ENCODE measurements at regions not wholly inside any gene's neighbourhood (a gene's known extent, or its start where the extent isn't known, plus 50 kb on each side); places are given as distances from the start of the nearest gene placed in this dataset.

DNA sequence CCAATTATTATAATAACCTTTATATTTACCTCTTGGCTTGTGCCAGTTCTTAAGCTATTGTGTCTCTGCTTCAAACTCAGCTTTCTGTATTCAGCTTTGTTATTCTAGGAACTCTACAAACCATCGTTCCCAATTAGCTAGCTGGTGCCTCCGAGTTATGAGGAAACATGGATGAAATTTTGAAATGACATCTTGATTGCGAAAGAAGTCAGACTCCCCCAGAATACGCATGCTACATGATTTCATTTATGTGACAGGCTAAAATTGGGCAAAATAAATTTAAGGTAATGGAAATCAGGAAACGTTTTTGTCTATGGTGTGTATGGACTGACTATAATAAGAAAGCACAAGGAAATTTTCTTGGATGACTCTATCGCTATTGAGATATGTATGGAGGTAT is 256.8 kb upstream of the NCAM2 start:
- no peak for TF ChIP-seq POLR2AphosphoS5 (IDR thresholded peaks at IDR 0.05)
- TF ChIP-seq, protein P1, sequence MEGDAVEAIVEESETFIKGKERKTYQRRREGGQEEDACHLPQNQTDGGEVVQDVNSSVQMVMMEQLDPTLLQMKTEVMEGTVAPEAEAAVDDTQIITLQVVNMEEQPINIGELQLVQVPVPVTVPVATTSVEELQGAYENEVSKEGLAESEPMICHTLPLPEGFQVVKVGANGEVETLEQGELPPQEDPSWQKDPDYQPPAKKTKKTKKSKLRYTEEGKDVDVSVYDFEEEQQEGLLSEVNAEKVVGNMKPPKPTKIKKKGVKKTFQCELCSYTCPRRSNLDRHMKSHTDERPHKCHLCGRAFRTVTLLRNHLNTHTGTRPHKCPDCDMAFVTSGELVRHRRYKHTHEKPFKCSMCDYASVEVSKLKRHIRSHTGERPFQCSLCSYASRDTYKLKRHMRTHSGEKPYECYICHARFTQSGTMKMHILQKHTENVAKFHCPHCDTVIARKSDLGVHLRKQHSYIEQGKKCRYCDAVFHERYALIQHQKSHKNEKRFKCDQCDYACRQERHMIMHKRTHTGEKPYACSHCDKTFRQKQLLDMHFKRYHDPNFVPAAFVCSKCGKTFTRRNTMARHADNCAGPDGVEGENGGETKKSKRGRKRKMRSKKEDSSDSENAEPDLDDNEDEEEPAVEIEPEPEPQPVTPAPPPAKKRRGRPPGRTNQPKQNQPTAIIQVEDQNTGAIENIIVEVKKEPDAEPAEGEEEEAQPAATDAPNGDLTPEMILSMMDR (IDR thresholded peaks at IDR 0.05): no peak
